Stimulated activated naive CD4-positive, alpha-beta T cell treated with Interleukin-2 at 50 U/mL for 16 hours (primary cell): ENCODE measurements at regions not wholly inside any gene's neighbourhood (a gene's known extent, or its start where the extent isn't known, plus 50 kb on each side); places are given as distances from the start of the nearest gene placed in this dataset.

Source experiments
- DNase-seq: peaks from one replicate; lab custom pipeline; 2025; lab: John Stamatoyannopoulos, UW

DNA sequence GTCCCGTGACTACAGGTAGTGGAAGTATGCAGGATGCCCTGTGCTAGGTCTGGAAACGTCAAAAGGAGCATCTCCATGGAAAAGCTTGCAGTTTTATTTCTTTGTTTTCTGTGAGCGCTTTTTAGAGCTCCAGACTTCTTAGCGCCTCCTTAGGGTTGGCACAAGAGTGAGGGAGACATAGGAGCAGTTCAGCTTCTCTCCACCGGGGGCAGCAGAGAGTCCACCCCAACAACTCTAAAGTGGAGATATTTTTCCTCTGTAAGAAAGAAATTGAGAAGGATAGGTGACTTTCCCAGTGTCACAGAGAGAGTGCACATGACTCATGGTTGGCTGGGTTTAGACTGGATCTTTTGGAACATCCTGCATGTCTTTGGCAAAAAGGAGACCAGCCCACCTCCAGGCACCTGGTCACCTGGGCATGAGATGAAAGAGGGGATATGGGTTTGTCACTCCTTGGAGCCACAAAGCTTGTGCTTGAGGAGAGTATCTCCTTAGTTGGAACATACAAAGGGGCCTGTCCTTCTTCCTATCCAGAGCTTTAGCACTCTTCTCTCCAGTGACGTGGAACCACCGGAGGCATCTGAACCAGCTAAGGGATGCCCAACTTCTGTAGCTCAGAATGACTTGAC, 637.7 kb downstream of the SEMA5A start:
- DNase-seq: no peak

DNA sequence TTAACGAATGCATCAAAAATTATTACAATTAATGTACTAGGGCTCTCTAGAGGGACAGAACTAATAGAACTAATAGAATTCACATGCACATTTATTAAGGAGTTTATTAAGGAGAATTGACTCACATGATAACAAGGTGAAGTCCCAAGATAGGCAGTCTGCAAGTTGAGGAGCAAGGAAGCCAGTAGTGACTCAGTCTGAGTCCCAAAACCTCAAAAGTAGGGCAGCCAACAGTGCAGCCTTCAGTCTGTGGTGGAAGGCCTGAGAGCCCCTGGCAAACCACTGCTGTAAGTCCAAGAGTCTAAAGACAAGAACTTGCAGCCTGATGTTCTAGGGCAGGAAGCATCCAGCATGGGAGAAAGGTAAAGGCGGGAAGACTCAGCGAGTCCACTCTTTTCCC, 633.8 kb downstream of the SEMA5A start:
- no peak for DNase-seq

DNA sequence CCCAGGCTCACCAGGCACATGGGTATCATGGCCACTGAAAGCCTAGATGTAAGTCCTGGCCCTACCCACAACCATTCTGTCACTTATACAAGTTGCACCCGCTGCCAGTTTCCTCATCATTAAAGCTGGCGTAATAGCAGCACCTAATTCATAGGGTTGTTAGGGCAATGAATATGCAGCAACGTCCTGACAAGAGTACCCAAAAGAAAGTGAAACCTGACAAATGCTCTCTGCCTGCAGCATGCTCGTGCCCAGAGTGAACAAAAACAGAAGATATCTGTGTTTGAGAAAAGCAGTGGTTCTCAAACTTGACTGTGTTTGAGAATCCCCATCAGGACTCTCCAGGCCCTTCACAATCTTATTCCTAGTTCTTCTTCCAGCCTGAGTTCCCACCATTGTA, 632.4 kb downstream of the SEMA5A start:
- DNase-seq: no peak

DNA sequence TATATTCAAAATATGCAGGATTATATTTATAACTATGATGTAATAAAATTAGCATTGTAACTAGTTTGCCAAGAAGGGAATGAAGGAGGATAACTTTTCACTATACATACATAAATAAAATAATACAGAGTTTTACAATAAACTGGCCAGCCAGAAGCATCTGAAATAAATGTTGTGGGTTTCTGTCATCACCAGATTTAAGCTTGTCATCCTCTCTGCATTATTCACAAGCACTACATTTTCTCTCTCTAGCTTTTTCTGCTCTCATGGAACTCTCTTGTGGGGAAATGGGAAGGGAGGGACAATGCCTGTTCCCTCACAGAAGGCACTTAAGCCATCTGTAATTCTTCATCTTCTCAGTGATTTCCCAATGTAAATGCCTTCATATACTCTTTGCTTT, 626.8 kb downstream of the SEMA5A start:
- DNase-seq: no peak

DNA sequence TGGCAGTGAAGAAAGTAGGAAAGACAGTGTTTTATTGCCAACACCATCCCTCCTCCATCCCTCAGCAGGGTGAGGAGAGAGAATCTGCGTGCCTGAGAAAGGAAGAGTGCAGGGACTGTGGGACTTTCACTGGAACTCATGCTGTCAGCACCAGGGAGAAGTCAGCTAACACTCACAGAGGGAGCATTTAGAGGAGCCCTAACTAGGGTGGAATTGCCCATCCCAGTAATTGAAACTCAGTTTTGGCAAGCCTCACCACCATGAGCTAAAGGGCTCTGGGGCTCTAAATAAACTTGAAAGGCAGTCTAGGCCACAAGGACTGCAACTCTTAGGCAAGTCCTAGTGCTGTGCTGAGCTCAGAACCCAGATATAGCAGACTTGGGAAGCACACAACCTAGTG, 622.3 kb downstream of the SEMA5A start:
- no peak for DNase-seq

DNA sequence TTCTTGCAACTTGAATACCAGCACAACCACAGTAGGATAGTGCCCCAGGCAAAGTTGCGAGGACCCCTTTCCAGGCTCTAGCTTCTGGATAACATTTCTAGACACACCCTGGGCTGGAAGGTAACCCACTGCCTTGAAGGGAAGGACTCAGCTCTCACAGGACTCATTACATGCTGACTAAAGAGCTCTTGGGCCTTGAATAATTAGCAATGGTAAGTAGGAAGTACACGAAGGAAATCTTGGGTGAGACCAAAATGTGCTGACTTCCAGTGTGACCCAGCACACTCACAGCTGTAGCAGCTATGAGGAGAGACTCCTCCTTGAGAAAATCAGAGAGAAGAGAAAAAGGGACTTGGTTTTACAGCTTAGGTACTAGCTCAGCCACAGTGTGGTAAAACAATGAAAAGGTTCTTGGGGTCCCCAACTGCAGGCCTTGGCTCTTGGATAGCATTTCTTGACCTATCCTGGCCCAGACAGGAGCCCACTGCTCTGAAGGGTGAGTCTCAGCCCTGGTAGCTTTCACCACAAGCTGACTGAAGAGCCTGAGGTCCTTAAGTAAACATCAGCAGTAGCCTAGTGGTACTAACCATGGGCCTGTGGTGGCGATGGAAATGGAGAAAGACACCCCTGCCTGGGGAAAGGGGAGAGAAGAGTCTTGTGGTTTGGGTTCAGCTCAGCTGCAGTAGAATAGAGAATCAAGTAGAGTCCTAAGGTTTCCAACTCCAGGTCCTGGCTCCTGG, 621.7 kb downstream of the SEMA5A start:
- DNase-seq: no peak

DNA sequence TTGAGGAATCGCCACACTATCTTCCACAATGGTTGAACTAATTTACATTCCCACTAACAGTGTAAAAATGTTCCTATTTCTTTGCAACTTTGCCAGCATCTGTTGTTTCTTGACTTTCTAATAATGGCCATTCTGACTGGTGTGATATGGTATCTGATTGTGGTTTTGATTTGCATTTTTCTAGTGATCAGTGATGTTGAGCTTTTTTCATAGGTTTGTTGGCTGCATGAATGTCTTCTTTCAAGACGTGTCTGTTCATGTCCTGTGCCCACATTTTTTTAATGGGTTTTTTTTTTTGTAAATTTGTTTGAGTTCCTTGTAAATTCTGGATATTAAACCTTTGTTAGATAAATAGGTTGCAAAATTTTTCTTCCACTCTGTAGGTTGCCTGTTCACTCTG, 615.9 kb downstream of the SEMA5A start:
- DNase-seq: no peak

DNA sequence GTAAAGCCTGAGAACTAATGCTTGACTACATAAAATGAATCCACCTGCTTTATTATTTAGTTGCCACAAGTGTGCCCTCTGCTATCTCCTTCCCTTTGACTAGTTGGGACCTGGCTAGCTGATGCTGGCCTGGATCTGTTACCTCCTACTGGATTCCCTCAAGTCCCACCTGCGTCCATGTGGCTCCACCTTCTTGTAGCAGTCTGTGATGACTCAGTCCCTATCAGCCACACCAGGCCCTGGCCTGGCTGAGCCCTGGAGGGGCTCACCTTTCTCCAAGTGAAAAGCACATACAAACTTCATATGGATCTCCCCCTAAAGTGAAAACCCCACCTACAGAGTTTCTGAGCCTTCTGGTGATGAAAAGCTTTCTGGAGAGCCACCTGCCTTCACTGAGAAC, 611.4 kb downstream of the SEMA5A start:
- no peak for DNase-seq

DNA sequence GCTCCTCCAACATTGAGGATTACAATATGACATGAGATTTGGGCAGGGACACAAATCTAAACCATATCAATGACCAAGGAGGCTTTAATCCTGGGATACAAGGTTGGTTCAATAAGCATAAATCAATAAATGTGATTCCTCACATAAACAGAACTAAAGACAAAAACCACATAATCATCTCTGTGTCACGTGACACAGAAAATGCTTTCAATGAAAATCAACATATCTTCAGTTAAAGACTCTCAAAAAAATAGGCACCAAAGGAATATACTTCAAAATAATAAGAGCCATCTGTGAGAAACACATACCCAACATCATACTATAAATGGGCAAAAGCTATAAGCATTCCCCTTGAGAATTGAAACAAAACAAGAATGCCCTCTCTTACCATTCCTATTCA, 604.9 kb downstream of the SEMA5A start:
- no peak for DNase-seq

DNA sequence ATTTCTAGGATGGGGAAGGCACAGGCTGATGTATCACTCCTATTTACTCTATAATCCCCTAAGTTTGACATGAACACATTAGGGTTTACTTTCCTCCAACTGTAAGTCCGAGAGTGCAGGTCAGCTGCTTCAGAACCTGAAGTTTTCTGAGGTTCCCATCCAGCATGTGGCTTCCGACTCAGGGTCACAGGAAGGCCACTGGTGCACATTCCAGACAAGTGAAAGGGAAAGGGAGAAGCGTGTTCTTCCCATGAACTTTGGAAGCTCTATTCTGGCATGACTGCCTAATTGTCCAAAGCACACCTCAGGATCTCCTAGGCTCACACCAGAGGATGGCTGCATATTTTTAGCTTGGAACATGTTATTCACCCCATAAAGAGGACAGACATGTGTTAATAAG, 602.6 kb downstream of the SEMA5A start:
- DNase-seq: no peak

DNA sequence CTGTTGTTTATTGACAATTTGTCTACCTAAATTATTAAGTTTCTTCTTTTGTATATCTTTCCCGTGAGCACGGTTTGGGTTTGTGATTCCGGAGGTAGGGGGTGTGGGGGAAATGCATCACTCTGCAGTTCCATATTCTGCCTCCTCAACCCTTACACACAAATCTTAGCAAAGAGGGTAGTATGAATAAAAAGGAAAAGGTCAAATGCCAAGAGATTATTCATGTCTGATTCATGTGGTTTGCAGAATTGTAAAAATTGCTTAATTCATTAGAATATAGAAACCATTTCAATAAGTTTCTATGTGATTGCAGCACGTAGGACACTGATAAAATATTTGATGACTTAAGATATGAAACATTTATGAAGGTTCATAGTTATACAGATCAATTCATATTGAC, 601.9 kb downstream of the SEMA5A start:
- no peak for DNase-seq

DNA sequence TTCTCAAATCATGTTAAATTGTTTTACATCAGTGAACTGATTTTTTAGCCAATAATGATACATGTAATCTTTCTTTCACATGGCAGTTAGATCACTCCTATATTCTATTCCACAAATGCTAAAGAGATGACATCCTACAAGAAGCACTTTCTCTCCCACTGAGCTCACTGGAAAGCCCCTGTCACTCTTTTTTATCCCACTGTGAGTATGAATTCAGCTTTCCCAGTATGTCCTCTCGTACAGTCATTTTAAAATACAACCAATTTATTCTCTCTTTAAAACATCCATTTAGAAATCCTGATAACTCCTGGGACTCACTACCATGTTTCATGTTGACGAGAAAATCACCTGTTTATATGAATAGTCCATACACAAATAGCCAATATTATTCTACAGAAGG, 599.9 kb downstream of the SEMA5A start:
- DNase-seq: no peak

DNA sequence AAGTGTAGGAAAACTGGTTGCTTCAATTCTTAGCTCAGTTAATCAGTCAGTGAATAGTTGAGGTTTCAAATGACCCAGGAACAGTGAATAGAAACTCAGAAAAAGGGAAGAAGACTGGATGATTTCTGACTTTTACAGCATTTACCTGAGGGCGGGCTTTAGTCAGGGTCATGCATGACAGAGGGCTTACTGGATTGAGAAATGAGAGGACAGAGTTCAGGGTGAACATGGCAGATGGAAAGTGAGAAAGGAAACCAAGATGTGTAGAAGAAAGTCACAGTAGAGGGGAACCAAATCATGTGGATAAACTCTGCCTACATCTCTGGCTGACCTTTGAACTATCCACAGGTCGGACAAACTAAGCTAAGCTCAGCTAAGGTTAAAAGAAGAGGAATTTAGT, 596.0 kb downstream of the SEMA5A start:
- no peak for DNase-seq

DNA sequence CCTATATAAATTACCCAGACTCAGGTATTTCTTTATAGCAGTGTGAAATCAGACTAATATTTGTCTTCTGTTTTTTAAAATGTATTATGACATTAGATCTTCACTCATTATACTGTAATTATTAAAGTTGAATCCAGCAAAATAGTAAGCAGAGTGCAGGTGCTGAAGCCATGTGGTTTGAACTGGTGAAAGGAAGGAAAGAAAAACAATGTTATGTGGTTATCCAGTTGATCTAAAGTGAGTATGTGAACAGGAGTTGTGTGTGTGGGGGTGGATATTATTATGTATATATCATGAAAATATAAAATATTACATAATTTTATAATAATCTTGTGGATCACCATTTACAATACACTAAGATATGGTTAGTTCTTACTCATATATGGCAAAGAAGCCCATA, 593.7 kb downstream of the SEMA5A start:
- no peak for DNase-seq

DNA sequence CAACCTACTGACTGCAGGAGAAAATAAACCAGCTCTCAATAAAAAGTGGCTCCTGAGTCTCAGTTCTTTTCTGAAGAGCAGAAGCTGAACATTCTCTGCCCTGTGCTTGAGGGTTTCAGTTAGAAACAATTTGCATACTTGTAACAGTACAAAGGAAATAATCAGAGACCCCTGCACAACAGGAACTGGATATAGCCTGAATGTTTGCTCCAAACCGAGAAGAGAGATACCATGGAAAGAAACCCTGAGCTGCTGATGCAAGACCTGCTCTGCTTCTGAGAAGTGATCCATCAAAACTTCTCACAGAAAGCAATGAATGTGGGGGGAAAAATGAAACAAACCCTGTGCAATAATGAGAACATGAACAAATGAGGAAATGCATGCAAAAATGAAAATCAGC, 592.9 kb downstream of the SEMA5A start:
- no peak for DNase-seq

DNA sequence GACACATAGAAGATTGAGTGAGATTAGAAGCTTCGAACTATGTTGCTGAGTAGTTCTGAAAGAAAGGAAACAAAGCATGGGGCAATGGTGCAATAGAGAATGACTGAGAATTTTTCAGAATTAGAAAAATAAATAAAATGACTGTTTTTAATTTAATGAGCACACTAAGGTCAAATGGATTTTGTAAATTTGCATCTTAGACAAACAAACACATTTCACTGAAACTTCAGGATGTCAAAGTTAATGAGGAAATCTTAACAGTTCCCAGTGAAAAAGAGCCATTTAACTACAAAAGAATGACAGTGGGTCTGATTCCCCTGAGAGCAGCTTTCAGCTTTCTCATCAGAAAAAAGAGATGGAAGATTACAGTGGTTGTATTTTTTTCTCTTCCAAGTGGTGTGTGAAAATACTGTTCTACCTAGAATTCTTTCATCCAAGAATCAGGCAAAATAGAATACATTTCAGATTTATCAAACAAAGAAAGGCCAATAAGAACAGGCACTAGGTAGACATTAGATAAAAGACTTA, 591.9 kb downstream of the SEMA5A start:
- no peak for DNase-seq

DNA sequence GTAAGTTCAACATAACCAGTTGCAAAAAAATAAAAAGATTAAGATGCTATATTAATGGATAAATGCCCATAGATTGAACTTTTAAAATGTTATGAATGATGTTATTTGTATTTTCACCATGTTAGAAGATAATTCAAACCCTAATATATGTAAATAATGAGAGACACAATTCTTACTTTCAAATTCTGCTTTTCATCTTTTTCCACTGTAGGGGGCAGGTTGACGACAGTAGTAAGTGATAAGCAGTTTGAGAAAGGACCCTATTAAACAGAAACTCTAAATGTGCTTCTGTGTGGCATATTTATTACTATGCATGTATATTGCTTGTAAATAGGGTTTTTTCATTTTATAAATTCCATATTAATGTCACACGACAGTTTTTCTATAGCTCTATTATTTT, 591.1 kb downstream of the SEMA5A start:
- DNase-seq: no peak

DNA sequence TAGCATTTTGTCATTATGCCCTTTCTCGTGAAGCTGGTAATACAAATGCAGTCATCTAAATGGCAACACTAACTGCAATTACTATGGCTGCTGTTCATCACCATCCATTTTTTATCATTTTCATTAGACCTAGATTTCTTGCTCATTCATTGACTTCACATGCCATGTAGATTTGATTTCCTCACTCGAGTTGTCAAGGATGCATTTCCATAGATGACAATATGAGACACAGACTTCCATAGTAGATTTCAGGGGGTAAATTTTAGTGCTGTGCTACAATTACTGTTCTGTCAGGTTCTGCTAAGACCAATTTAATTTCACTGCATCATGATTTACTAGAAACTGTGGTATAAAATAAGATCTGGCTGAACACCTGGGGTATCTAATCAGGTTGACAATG, 589.2 kb downstream of the SEMA5A start:
- no peak for DNase-seq

DNA sequence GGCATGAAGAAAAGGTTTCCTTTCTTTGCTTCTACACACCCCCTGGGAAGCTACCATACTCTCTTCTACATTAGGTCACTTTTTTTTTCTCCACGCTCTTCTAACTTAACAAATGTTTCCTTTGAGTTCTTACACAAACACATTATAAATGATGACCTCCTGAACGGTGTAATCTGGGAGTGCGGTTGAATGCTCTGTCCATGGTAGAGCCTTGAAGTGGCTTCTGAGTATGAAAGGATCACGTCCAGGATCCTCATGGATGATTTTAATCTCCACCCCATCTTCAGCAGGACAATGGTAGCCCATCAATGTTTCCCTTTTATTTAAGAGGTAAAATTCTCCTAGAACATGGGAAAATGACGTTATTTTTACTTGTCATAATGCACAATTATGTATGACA, 587.3 kb downstream of the SEMA5A start:
- DNase-seq: no peak

DNA sequence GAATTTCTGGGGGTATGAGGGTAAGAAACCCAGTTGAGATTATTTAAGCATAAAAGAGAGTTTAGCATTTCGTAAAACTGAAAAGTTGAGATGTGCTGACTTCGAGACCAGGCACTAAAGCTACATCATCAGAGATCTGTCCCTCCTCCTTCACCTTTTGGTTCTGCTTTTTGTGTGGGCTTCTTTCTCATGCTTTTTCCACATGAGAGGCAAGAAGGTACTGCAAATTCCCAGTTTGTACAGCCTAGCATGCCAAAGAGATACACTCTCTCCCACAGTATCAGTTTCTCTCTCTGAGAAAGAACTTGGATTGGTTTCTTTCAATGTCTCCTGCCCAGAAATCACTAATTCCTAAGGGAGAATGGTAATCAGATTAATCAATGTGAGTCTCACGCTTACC, 584.7 kb downstream of the SEMA5A start:
- DNase-seq: no peak

DNA sequence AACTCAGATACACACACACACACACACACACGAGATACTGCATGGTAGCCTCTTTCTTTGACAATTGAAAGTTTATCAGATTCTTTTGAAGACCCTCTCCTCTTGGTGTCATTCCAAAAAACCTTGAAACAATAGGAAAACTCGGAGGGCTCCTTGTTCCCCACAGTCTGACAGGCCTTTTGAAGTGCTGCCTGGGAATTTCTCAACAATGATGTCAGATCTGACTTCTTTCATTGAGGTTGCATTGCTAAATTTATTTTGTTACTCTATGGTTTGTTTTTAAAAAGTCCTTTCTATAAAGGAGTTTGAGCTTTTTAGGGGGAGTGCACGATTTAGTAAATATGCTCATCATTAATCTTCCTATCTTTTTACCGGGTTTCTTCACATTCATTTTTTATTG, 583.9 kb downstream of the SEMA5A start:
- no peak for DNase-seq

DNA sequence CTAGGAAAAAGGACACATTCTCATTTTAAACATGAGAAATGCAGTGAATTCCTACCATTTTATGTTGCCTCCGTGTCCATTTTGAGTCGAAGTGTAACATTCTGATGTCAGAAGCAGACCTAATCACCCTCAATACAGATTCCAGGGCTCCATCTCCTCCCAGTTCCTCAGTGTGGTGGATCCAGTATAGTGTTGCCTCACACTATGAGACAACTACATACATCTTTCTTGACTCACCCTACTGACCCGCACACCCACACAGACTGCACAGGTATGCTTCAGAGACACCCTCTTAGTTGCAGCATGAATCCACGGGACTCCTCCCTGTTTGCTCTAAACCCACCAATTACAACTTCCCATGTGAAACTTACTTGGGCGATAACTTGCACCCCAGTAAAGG, 564.9 kb downstream of the SEMA5A start:
- DNase-seq: no peak

DNA sequence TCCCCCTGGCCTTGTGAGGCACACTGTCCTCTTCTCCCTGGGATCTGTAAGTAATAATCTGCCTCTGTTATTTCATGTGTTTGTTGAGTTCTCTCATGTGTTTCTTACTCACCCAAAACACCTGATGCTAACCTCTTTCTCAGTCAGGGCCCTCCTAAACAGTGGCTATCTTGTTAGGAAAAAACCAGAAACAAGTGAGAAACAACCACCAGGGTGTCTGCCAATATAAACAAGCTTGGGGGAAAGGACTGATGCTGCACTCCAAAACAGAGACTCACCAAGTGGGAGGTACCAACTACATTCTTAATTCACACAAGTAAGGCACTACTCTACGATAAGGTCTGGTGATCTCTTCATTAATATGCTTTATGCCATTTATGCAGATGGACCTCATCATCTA, 564.4 kb downstream of the SEMA5A start:
- no peak for DNase-seq

DNA sequence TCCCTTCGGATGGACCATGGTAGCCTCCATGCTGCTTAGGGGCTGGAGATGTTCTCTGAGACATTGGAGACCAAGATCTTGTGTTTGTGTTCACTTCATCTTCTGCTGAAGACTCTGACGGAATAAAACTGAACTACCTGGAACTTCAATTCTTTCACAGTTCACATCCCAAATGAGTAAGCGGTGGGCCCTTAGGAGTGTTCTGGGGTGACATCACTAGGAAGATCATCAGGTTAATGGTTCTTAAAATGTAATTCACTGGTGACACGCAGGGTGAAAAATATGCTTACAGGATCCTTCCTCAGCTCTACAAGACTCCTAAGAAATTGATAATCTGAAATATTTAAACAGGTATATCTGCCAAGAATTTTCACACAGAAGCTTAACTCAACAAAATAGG, 561.5 kb downstream of the SEMA5A start:
- no peak for DNase-seq
